Peyer's patch (tissue), 4 donors: ENCODE measurements at regions not wholly inside any gene's neighbourhood (a gene's known extent, or its start where the extent isn't known, plus 50 kb on each side); places are given as distances from the start of the nearest gene placed in this dataset.

Experiments used
- DNase-seq, 3 donors: peaks; one replicate each; pipeline ENCODE4 v3.0.0-alpha.2; 2017 to 2019
- H3K27ac ChIP-seq, 4 donors: fragments of 200-600 bp; sonication (generic); one replicate each; pipeline ENCODE4 v1.5.1; 2016 to 2019
- H3K27me3 ChIP-seq, 2 donors: fragments of 200-600 bp; sonication (generic); one replicate each; pipeline ENCODE4 v1.5.1; 2019
- H3K36me3 ChIP-seq, 3 donors: fragments of 200-600 bp; sonication (generic); one replicate each; pipeline ENCODE4 v1.5.1; 2016 to 2019
- H3K4me1 ChIP-seq, 4 donors: fragments of 200-600 bp; sonication (generic); one replicate each; pipeline ENCODE4 v1.5.1; 2016 to 2019
- H3K4me3 ChIP-seq, 4 donors: fragments of 200-600 bp; sonication (generic); 1 replicate in 3 of 4; 2 replicates in 1 of 4; pipeline ENCODE4 v1.5.1; 2016 to 2019; ENCODE audit warnings: mild to moderate bottlenecking in 1 of 4
- H3K9me3 ChIP-seq, 4 donors: fragments of 200-600 bp; sonication (generic); one replicate each; pipeline ENCODE4 v1.5.1; 2016 to 2019; ENCODE audit warnings: mild to moderate bottlenecking in 1 of 4
- POLR2A ChIP-seq, 2 donors: fragments of 450-650 bp; IDR thresholded peaks; one replicate each; pipeline ENCODE4 v1.5.1; 2017; ENCODE audit warnings: antibody characterized with exemption in 2 of 2, mild to moderate bottlenecking in 2 of 2, moderate library complexity in 2 of 2
- TF ChIP-seq, protein P1 (sequence below), 6 experiments: fragments of 450-650 bp in 4 of 6; fragments of 200-600 bp in 2 of 6; sonication (generic) in 1 of 6; IDR thresholded peaks; one replicate each; pipeline ENCODE4 v1.5.1; 2017 to 2019; ENCODE audit warnings: antibody characterized with exemption in 6 of 6, mild to moderate bottlenecking in 3 of 6, moderate library complexity in 1 of 6

DNA sequence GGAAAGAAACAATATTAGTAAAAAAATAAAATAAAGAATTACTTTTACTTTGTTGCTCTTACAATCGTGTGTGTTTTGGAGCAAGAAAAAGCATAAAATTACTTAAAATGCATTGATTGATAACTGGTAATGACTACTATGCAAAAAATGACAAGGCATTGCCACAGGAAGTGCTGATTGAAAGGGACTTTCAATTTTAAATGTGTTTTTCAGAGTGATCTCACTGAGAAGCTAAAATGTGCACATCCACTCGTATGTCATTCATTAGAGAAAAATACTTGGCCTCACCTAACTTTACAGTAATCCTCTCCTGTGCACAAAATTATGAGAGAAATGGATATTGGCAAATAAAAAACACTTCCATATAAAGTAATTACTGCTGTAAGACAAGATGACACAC is 934.9 kb downstream of the SLITRK6 start:
- no peaks in the 10 kb centered on the region for H3K9me3 ChIP-seq

DNA sequence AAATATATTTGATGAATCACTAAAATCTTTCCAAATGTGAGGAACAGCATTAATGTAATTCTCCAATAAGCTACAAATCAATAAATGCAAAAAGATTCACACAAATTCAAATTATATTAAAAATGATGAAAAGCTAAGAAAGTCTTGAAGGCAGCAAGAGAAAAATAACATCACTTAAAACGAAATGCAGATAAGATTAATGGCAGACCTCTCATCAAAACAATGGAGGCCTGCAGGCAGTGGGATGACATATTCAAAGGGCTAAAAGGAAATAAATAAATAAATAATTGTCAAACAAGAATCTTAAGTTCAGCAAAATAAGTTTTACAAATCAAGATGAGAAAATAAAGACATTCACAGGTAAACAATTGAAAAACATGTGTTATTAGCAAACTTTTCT is 952.1 kb downstream of the SLITRK6 start:
- TF ChIP-seq, protein P1, sequence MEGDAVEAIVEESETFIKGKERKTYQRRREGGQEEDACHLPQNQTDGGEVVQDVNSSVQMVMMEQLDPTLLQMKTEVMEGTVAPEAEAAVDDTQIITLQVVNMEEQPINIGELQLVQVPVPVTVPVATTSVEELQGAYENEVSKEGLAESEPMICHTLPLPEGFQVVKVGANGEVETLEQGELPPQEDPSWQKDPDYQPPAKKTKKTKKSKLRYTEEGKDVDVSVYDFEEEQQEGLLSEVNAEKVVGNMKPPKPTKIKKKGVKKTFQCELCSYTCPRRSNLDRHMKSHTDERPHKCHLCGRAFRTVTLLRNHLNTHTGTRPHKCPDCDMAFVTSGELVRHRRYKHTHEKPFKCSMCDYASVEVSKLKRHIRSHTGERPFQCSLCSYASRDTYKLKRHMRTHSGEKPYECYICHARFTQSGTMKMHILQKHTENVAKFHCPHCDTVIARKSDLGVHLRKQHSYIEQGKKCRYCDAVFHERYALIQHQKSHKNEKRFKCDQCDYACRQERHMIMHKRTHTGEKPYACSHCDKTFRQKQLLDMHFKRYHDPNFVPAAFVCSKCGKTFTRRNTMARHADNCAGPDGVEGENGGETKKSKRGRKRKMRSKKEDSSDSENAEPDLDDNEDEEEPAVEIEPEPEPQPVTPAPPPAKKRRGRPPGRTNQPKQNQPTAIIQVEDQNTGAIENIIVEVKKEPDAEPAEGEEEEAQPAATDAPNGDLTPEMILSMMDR (IDR thresholded peaks at IDR 0.05) = no peak
- no peak for TF ChIP-seq POLR2A (IDR thresholded peaks at IDR 0.05)
- Histone ChIP-seq H3K4me1 (no peaks in the 10 kb centered on the region), H3K36me3 (no peaks in the 10 kb centered on the region), H3K27ac (no peak overlapping the region), H3K9me3 (no peaks in the 10 kb centered on the region), H3K4me3 (no peak overlapping the region), H3K27me3 (no peaks in the 10 kb centered on the region)
- no peak for DNase-seq

More for the DNA sequence above, 934.9 kb downstream of the SLITRK6 start:
- Histone ChIP-seq H3K27me3 (no peaks in the 10 kb centered on the region), H3K4me1 (no peaks in the 10 kb centered on the region), H3K36me3 (no peaks in the 10 kb centered on the region), H3K4me3 (no peak overlapping the region), H3K27ac (no peak overlapping the region)
- no peak for TF ChIP-seq POLR2A (IDR thresholded peaks at IDR 0.05)
- TF ChIP-seq, protein P1 (IDR thresholded peaks at IDR 0.05) = no peak
- DNase-seq = no peak

DNA sequence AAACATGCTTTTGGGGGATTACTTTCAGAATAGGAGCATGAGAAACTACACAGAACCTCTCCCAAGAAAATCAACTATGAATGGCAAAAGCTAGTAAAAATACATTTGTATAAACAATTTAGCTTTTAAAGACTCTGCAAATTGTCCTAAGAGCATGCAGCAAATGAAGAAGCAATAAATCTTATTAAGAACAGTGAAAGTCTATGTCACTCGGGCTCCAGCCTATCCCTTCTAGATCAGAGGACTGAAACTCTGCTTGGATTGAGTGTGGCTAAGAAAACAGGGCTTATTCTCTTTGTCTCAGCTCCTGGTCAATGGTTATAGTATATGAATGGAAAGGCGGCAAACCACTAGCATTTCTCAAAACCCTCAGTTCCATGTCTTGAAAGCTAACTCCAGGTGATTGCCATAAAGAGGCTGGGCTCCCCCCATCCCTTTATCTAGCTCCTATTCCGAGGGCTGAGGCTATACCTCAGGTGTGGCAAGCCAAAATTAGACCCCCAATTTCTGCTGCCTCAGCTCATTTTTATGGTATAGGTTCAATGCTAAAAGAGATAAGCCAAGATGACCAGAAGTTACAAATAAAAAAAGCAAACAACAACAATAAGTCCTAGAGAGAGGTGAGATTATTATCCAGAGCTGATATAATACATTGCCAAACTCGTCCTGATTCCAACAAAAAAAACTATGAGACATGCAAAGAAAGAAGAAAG is 953.2 kb downstream of the SLITRK6 start:
- H3K36me3 ChIP-seq = no peaks in the 10 kb centered on the region
- no peak overlapping the region for H3K27ac ChIP-seq
- TF ChIP-seq POLR2A (IDR thresholded peaks at IDR 0.05) = no peak
- TF ChIP-seq, protein P1 (IDR thresholded peaks at IDR 0.05) = no peak
- no peaks in the 10 kb centered on the region for H3K9me3 ChIP-seq
- no peak overlapping the region for H3K4me3 ChIP-seq
- no peak for DNase-seq
- no peaks in the 10 kb centered on the region for H3K27me3 ChIP-seq
- H3K4me1 ChIP-seq = no peaks in the 10 kb centered on the region

DNA sequence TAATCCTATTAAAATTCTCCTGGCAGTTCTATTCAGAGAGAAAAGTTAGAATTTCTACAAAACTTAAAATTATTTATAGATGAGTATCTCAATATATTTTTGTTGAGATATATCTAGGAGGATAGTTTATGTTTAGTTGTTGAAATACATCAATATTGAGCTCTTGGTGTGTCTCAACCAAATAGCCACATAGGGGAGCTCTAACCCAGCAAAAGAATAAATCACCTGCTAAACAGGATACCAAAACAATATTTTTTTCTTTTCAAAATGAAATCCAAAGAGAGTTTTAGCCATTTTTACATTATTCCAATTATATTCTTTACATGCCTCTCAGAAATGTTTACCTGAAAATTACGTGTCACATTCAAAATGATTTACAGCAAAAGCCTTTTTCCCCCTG is 954.7 kb downstream of the SLITRK6 start:
- Histone ChIP-seq H3K9me3 (no peaks in the 10 kb centered on the region), H3K4me3 (no peak overlapping the region), H3K27ac (no peak overlapping the region), H3K4me1 (no peaks in the 10 kb centered on the region), H3K27me3 (no peaks in the 10 kb centered on the region), H3K36me3 (no peaks in the 10 kb centered on the region)
- DNase-seq = no peak
- TF ChIP-seq POLR2A (IDR thresholded peaks at IDR 0.05) = no peak
- TF ChIP-seq, protein P1 (IDR thresholded peaks at IDR 0.05) = peak in 2 of 6 experiments; percentile 19 to 34

DNA sequence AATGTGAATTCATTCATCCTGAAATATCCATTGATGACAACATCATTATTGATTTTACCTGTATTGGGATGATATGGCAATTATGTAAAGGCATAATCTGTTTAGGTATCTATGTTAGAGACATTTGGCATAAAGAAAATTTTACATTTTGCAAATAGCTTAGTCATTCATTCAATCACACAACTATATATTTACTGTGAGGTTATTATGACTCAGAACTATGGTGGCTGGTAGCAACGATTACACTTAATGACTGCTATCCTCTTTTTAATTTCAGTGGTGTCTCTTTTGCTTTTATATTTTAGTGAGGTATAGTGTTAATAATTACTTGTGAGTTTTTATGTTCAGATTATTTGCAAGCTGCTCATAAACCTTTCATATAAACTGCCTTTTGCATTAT is 955.9 kb downstream of the SLITRK6 start:
- no peak for TF ChIP-seq POLR2A (IDR thresholded peaks at IDR 0.05)
- TF ChIP-seq, protein P1 (IDR thresholded peaks at IDR 0.05) = no peak
- Histone ChIP-seq H3K4me3 (no peak overlapping the region), H3K36me3 (no peaks in the 10 kb centered on the region), H3K27ac (no peak overlapping the region), H3K4me1 (no peaks in the 10 kb centered on the region), H3K27me3 (no peaks in the 10 kb centered on the region), H3K9me3 (no peaks in the 10 kb centered on the region)
- no peak for DNase-seq
